ENCODE measurements at regions not wholly inside any gene's neighbourhood (a gene's known extent, or its start where the extent isn't known, plus 50 kb on each side); places are given as distances from the start of the nearest gene placed in this dataset.

GRCh38 chr14:98867146-98867545, 404.9 kb downstream of the BCL11B start:
- no peak overlapping the region for H3K9ac ChIP-seq (ENCODE audit: low read depth, low read length)
- no peak overlapping the region for H3K27ac ChIP-seq (ENCODE audit: low read length)
- H3K27me3 ChIP-seq (ENCODE audit: insufficient read depth, low read length), result no peaks in the 10 kb centered on the region
- no peaks in the 10 kb centered on the region for H3K9me3 ChIP-seq (ENCODE audit: insufficient read depth, low read depth, low read length)
- H3K4me1 ChIP-seq (ENCODE audit: insufficient read depth, low read length), result no peaks in the 10 kb centered on the region
- H3K4me3 ChIP-seq (ENCODE audit: low read length), result no peak overlapping the region
- H3K36me3 ChIP-seq (ENCODE audit: insufficient read depth, low read depth, low read length), result no peaks in the 10 kb centered on the region

GRCh38 chr14:98867726-98868125, 404.3 kb downstream of the BCL11B start:
- no peaks in the 10 kb centered on the region for H3K9me3 ChIP-seq (ENCODE audit: insufficient read depth, low read depth, low read length)
- no peak overlapping the region for H3K9ac ChIP-seq (ENCODE audit: low read depth, low read length)
- no peaks in the 10 kb centered on the region for H3K27me3 ChIP-seq (ENCODE audit: insufficient read depth, low read length)
- H3K4me1 ChIP-seq (ENCODE audit: insufficient read depth, low read length), result no peaks in the 10 kb centered on the region
- H3K4me3 ChIP-seq (ENCODE audit: low read length), result no peak overlapping the region
- H3K27ac ChIP-seq (ENCODE audit: low read length), result no peak overlapping the region
- H3K36me3 ChIP-seq (ENCODE audit: insufficient read depth, low read depth, low read length), result no peaks in the 10 kb centered on the region

GRCh38 chr14:98868866-98869265, 403.1 kb downstream of the BCL11B start:
- no peaks in the 10 kb centered on the region for H3K36me3 ChIP-seq (ENCODE audit: insufficient read depth, low read depth, low read length)
- no peaks in the 10 kb centered on the region for H3K9me3 ChIP-seq (ENCODE audit: insufficient read depth, low read depth, low read length)
- H3K9ac ChIP-seq (ENCODE audit: low read depth, low read length), result no peak overlapping the region
- no peak overlapping the region for H3K27ac ChIP-seq (ENCODE audit: low read length)
- no peaks in the 10 kb centered on the region for H3K4me1 ChIP-seq (ENCODE audit: insufficient read depth, low read length)
- no peak overlapping the region for H3K4me3 ChIP-seq (ENCODE audit: low read length)
- no peaks in the 10 kb centered on the region for H3K27me3 ChIP-seq (ENCODE audit: insufficient read depth, low read length)

GRCh38 chr14:98871796-98872195, 400.2 kb downstream of the BCL11B start:
- Histone ChIP-seq H3K27ac (ENCODE audit: low read length) (no peak overlapping the region), H3K9ac (ENCODE audit: low read depth, low read length) (no peak overlapping the region), H3K9me3 (ENCODE audit: insufficient read depth, low read depth, low read length) (no peaks in the 10 kb centered on the region), H3K4me1 (ENCODE audit: insufficient read depth, low read length) (no peaks in the 10 kb centered on the region), H3K36me3 (ENCODE audit: insufficient read depth, low read depth, low read length) (no peaks in the 10 kb centered on the region), H3K27me3 (ENCODE audit: insufficient read depth, low read length) (no peaks in the 10 kb centered on the region), H3K4me3 (ENCODE audit: low read length) (no peak overlapping the region)

- H3K4me3 ChIP-seq (ENCODE audit: low read length), result no peak overlapping the region
These were observed 394.9 kb downstream of the BCL11B start for GRCh38 chr14:98877065-98877464.

GRCh38 chr14:98878282-98878681, 393.7 kb downstream of the BCL11B start:
- no peaks in the 10 kb centered on the region for H3K4me1 ChIP-seq (ENCODE audit: insufficient read depth, low read length)
- no peak overlapping the region for H3K27ac ChIP-seq (ENCODE audit: low read length)
- H3K36me3 ChIP-seq (ENCODE audit: insufficient read depth, low read depth, low read length), result no peaks in the 10 kb centered on the region
- no peaks in the 10 kb centered on the region for H3K27me3 ChIP-seq (ENCODE audit: insufficient read depth, low read length)
- H3K4me3 ChIP-seq (ENCODE audit: low read length), result no peak overlapping the region
- no peak overlapping the region for H3K9ac ChIP-seq (ENCODE audit: low read depth, low read length)
- no peaks in the 10 kb centered on the region for H3K9me3 ChIP-seq (ENCODE audit: insufficient read depth, low read depth, low read length)

More at GRCh38 chr14:98877065-98877464, 394.9 kb downstream of the BCL11B start:
- Histone ChIP-seq H3K4me1 (ENCODE audit: insufficient read depth, low read length) (no peaks in the 10 kb centered on the region), H3K27me3 (ENCODE audit: insufficient read depth, low read length) (no peaks in the 10 kb centered on the region), H3K9ac (ENCODE audit: low read depth, low read length) (no peak overlapping the region), H3K36me3 (ENCODE audit: insufficient read depth, low read depth, low read length) (no peaks in the 10 kb centered on the region), H3K27ac (ENCODE audit: low read length) (no peak overlapping the region), H3K9me3 (ENCODE audit: insufficient read depth, low read depth, low read length) (no peaks in the 10 kb centered on the region)

GRCh38 chr14:98886982-98887381, 385.0 kb downstream of the BCL11B start:
- Histone ChIP-seq H3K9me3 (ENCODE audit: insufficient read depth, low read depth, low read length) (no peaks in the 10 kb centered on the region), H3K27ac (ENCODE audit: low read length) (no peak overlapping the region), H3K27me3 (ENCODE audit: insufficient read depth, low read length) (no peaks in the 10 kb centered on the region), H3K9ac (ENCODE audit: low read depth, low read length) (no peak overlapping the region), H3K36me3 (ENCODE audit: insufficient read depth, low read depth, low read length) (no peaks in the 10 kb centered on the region), H3K4me3 (ENCODE audit: low read length) (no peak overlapping the region), H3K4me1 (ENCODE audit: insufficient read depth, low read length) (peaks cover 2% of the 10 kb centered on the region; the same call in 1 of the 2 replicates)

- peaks cover 2% of the 10 kb centered on the region; the same call in 1 of the 2 replicates for H3K4me1 ChIP-seq (ENCODE audit: insufficient read depth, low read length)
- no peaks in the 10 kb centered on the region for H3K27me3 ChIP-seq (ENCODE audit: insufficient read depth, low read length)
- no peak overlapping the region for H3K4me3 ChIP-seq (ENCODE audit: low read length)
- no peaks in the 10 kb centered on the region for H3K36me3 ChIP-seq (ENCODE audit: insufficient read depth, low read depth, low read length)
- H3K9ac ChIP-seq (ENCODE audit: low read depth, low read length), result no peak overlapping the region
- no peaks in the 10 kb centered on the region for H3K9me3 ChIP-seq (ENCODE audit: insufficient read depth, low read depth, low read length)
- no peak overlapping the region for H3K27ac ChIP-seq (ENCODE audit: low read length)
These were observed 383.7 kb downstream of the BCL11B start for GRCh38 chr14:98888281-98888680.

GRCh38 chr14:98888927-98889835, 382.8 kb downstream of the BCL11B start:
- no peaks in the 10 kb centered on the region for H3K9me3 ChIP-seq (ENCODE audit: insufficient read depth, low read depth, low read length)
- H3K36me3 ChIP-seq (ENCODE audit: insufficient read depth, low read depth, low read length), result no peaks in the 10 kb centered on the region
- no peak overlapping the region for H3K4me3 ChIP-seq (ENCODE audit: low read length)
- no peaks in the 10 kb centered on the region for H3K27me3 ChIP-seq (ENCODE audit: insufficient read depth, low read length)
- no peak overlapping the region for H3K9ac ChIP-seq (ENCODE audit: low read depth, low read length)
- H3K27ac ChIP-seq (ENCODE audit: low read length), result no peak overlapping the region
- H3K4me1 ChIP-seq (ENCODE audit: insufficient read depth, low read length), result peaks cover 2% of the 10 kb centered on the region; the same call in 1 of the 2 replicates

- Histone ChIP-seq H3K27ac (ENCODE audit: low read length) (no peak overlapping the region), H3K27me3 (ENCODE audit: insufficient read depth, low read length) (no peaks in the 10 kb centered on the region), H3K9ac (ENCODE audit: low read depth, low read length) (no peak overlapping the region), H3K36me3 (ENCODE audit: insufficient read depth, low read depth, low read length) (no peaks in the 10 kb centered on the region), H3K9me3 (ENCODE audit: insufficient read depth, low read depth, low read length) (no peaks in the 10 kb centered on the region), H3K4me3 (ENCODE audit: low read length) (no peak overlapping the region), H3K4me1 (ENCODE audit: insufficient read depth, low read length) (peaks cover 2% of the 10 kb centered on the region; the same call in 1 of the 2 replicates)
These were observed 382.2 kb downstream of the BCL11B start for GRCh38 chr14:98889836-98890185.

- no peak overlapping the region for H3K4me3 ChIP-seq (ENCODE audit: low read length)
- no peaks in the 10 kb centered on the region for H3K27me3 ChIP-seq (ENCODE audit: insufficient read depth, low read length)
- H3K27ac ChIP-seq (ENCODE audit: low read length), result no peak overlapping the region
- H3K4me1 ChIP-seq (ENCODE audit: insufficient read depth, low read length), result peaks cover 2% of the 10 kb centered on the region; the same call in 1 of the 2 replicates
- no peaks in the 10 kb centered on the region for H3K9me3 ChIP-seq (ENCODE audit: insufficient read depth, low read depth, low read length)
- H3K9ac ChIP-seq (ENCODE audit: low read depth, low read length), result no peak overlapping the region
- H3K36me3 ChIP-seq (ENCODE audit: insufficient read depth, low read depth, low read length), result no peaks in the 10 kb centered on the region
These were observed 381.2 kb downstream of the BCL11B start for GRCh38 chr14:98890556-98891340.
